GM19455 (cell line): ENCODE measurements at regions not wholly inside any gene's neighbourhood (a gene's known extent, or its start where the extent isn't known, plus 50 kb on each side); places are given as distances from the start of the nearest gene placed in this dataset.

Source experiments
- ATAC-seq: cut with Tn5 transposase; IDR thresholded peaks from one replicate; pipeline ENCODE4 v1.9.1; 2021; ENCODE audit not compliant: unreplicated experiment

GRCh38 chr4:17068891-17069290 lies 170.4 kb upstream of the LDB2 start:
- ATAC-seq, result no peak

- ATAC-seq, result no peak
Measured at GRCh38 chr4:17068392-17068791, 169.9 kb upstream of the LDB2 start.

GRCh38 chr4:17066972-17067371 lies 168.5 kb upstream of the LDB2 start:
- ATAC-seq, result no peak

GRCh38 chr4:17066236-17066635 lies 167.8 kb upstream of the LDB2 start:
- no peak for ATAC-seq

GRCh38 chr4:17065821-17066220 lies 167.4 kb upstream of the LDB2 start:
- ATAC-seq, result no peak

- ATAC-seq, result no peak
Measured at GRCh38 chr4:17064959-17065358, 166.5 kb upstream of the LDB2 start.

GRCh38 chr4:17063888-17064287 lies 165.4 kb upstream of the LDB2 start:
- no peak for ATAC-seq

- ATAC-seq, result no peak
Measured at GRCh38 chr4:17060230-17060629, 161.8 kb upstream of the LDB2 start.

GRCh38 chr4:17058916-17059741 lies 160.7 kb upstream of the LDB2 start:
- no peak for ATAC-seq

GRCh38 chr4:17058536-17058915 lies 160.1 kb upstream of the LDB2 start:
- ATAC-seq, result no peak

- ATAC-seq, result no peak
Measured at GRCh38 chr4:17057035-17057434, 158.6 kb upstream of the LDB2 start.

- no peak for ATAC-seq
Measured at GRCh38 chr4:17055788-17056187, 157.3 kb upstream of the LDB2 start.

GRCh38 chr4:17045866-17046265 lies 147.4 kb upstream of the LDB2 start:
- no peak for ATAC-seq

GRCh38 chr4:17038510-17039176 lies 140.2 kb upstream of the LDB2 start:
- no peak for ATAC-seq

- ATAC-seq, result no peak
Measured at GRCh38 chr4:17033768-17034181, 135.3 kb upstream of the LDB2 start.

- ATAC-seq, result no peak
Measured at GRCh38 chr4:17033025-17033767, 134.8 kb upstream of the LDB2 start.

GRCh38 chr4:17030543-17030942 lies 132.1 kb upstream of the LDB2 start:
- ATAC-seq, result no peak

GRCh38 chr4:17029964-17030363 lies 131.5 kb upstream of the LDB2 start:
- ATAC-seq, result no peak

- no peak for ATAC-seq
Measured at GRCh38 chr4:17029432-17029831, 131.0 kb upstream of the LDB2 start.

GRCh38 chr4:17027495-17027894 lies 129.1 kb upstream of the LDB2 start:
- ATAC-seq, result no peak

GRCh38 chr4:17024425-17024824 lies 126.0 kb upstream of the LDB2 start:
- ATAC-seq, result no peak

- ATAC-seq, result no peak
Measured at GRCh38 chr4:17020901-17021300, 122.5 kb upstream of the LDB2 start.
